IPS-NIHi7 (cell line): ENCODE measurements at regions not wholly inside any gene's neighbourhood (a gene's known extent, or its start where the extent isn't known, plus 50 kb on each side); places are given as distances from the start of the nearest gene placed in this dataset.

Experiments used
- DNase-seq: peaks from one replicate; pipeline ENCODE4 v3.0.0; 2012; ENCODE audit warnings: mixed read lengths; ENCODE audit errors: extremely low spot score

GRCh38 chr18:37965572-37965970, 400.0 kb upstream of the CELF4 start:
- DNase-seq: no peak

DNA sequence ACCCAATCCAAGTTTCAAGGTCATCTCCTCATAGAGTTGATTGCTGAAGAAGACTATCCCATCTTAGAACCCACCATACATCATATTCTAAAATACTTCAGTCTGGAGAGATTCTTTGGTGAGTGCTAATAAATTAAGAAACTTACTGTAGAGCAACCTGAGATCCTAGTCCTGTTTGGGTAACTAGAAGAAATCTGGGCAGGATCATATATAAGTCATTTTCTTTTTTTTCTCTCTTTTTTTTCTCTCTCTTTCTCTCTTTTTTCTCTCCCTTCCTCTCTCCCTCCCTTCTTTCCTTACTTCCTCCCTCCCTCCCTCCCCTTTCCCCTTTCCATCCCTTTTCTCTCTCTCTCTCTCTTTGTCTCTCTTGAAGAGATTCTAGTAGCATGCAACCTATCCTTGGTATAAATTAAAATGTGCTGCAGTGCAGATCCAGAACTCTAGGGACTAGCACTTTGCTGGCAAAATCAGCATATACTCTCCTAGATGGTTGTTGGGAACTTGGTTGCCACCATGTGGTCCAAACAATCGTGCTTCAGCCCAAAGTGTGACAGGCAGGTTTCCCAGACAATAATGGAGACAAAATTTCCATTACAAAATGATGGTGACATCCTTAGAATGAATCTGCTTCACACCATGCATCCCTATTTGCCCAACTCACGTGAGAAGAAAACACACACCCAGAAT, 399.4 kb upstream of the CELF4 start:
- no peak for DNase-seq

GRCh38 chr18:37963837-37964236, 398.2 kb upstream of the CELF4 start:
- no peak for DNase-seq

- DNase-seq: no peak
Measured at GRCh38 chr18:37962316-37962966, 396.8 kb upstream of the CELF4 start.

DNA sequence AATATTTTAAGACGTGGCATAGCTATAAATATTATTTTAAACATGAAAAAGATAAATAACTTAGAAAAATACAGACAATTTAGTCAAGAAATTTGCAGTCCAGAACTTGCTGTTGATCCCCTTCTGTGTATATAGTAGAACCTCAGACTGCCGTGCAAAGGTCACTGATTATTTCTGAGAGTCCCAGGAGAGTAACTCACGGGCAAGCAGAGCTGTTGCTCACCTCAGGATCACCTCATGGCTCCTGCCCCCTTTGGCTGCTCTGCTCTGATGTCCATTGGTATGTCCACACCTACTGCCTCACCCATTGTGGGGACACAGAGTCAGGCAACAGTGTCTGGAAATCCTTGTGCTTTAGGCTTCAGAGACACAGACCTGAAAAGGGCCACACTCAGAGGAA, 392.9 kb upstream of the CELF4 start:
- no peak for DNase-seq

- DNase-seq: no peak
Measured at GRCh38 chr18:37956902-37957301, 391.3 kb upstream of the CELF4 start.

- DNase-seq: no peak
Measured at GRCh38 chr18:37956020-37956419, 390.4 kb upstream of the CELF4 start.

- DNase-seq: no peak
Measured at GRCh38 chr18:37955201-37955600, 389.6 kb upstream of the CELF4 start.

GRCh38 chr18:37953876-37954275, 388.3 kb upstream of the CELF4 start:
- no peak for DNase-seq

DNA sequence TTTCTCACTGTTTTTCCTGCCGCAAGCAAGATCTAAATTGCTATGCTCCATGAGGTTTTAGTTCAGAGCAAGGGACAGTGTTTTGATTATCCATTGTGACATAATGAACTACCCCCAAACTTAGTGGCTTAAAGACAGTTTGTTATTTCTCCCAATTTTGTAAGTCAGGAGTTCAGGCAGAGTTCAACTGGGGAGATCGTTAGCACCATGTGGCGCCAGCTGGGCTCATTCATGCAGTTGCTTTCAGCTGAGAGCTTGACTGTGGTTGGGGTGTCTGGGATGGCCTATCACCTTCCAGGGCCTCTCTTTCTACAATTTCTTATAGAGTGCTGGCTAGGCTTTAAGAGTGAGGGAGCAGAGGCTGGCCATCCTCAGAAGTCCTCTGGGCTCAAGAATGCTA, 382.9 kb upstream of the CELF4 start:
- no peak for DNase-seq

DNA sequence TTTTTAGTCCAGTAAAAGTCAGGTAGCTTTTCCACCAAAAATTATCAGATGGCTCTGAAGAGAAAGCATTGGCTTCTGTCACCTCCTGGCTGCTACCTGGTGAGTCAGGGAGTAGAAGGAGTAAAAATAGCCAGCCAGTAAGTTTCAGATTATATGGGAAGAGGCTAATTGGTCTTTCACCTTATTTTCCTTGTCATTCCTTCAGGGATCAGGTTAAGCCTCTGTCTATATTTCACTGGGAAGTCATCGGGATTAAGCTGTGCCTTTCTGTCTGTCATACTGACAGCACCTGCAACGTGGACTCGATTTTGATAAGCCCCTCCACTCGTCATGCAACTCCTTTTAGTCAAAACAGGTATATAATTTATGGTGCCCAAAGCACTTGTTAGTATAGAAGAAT, 380.7 kb upstream of the CELF4 start:
- DNase-seq: no peak

DNA sequence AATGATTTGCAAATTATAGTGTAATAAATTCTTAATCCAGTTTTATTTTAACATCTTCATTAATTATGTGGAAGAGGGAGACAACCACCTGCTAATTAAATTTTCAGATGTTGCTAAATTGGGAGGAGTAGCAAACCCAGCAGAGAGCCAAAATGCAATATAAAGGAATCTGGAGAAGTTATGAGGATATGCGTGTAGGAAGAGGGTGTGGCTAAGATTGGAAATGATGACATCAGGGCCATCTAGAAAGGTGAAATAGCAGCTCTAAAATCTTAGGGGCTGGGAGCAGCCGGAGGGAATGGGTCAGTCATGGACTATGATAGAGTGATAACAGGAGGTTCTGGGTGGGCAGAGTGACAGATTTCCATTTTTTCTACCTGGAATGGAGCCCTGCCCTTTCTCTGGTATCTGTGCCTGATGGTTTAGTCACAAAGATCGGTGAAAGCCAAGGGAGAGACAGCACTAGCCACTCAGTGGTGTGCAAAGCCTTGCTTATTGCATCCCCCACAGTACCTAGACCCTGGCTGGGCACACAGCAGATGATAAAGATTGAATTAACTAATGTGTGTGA, 379.2 kb upstream of the CELF4 start:
- no peak for DNase-seq

DNA sequence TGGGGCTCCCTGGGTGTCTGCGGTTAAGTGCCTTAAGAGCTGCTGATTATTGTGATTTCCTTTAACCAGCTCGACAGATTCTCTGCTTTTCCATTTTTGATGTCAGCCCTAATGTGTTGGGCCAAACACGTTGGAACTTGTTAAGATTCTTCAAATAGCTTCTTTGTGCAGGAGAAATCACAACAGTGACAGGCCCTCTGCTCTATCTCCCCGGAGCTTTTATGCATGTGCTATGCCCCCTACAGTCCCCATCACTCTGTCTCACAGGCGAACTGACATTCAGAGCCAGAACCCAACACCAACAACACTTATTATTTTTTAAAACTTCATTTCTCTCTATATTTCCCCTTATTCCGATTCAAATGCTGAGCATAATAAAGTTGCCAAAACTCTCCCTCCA, 371.7 kb upstream of the CELF4 start:
- no peak for DNase-seq

- no peak for DNase-seq
Measured at GRCh38 chr18:37935086-37935485, 369.5 kb upstream of the CELF4 start.

GRCh38 chr18:37930640-37931039, 365.0 kb upstream of the CELF4 start:
- DNase-seq: no peak

- DNase-seq: no peak
Measured at GRCh38 chr18:37922162-37922561, 356.6 kb upstream of the CELF4 start.

GRCh38 chr18:37920865-37921264, 355.3 kb upstream of the CELF4 start:
- no peak for DNase-seq

- no peak for DNase-seq
Measured at GRCh38 chr18:37913051-37913450, 347.5 kb upstream of the CELF4 start.

GRCh38 chr18:37902344-37902743, 336.7 kb upstream of the CELF4 start:
- DNase-seq: no peak

DNA sequence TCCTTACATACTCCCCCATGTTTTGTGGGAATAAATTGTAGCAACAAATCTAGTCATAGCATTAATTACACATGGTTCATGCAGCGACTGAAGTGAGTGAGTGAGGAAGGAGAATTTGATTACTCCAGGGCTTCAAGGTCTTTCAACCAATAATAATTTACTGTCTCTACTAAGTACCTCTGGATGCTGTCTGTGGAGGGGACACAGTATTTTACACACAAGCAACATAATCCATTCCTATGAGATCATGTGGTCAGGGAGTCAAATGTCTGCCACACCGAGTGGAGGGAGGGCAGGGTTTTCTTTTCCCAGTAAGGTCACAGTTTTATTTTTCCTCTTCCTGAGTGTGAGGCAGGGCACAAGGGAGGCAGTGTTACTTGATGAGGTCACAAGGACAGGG, 334.7 kb upstream of the CELF4 start:
- no peak for DNase-seq

GRCh38 chr18:37889963-37890362, 324.4 kb upstream of the CELF4 start:
- DNase-seq: peak; percentile 68

- DNase-seq: no peak
Measured at GRCh38 chr18:37874721-37875120, 309.1 kb upstream of the CELF4 start.

GRCh38 chr18:37873416-37873815, 307.8 kb upstream of the CELF4 start:
- peak; percentile 19 for DNase-seq
